GM19025 (cell line): ENCODE measurements at regions not wholly inside any gene's neighbourhood (a gene's known extent, or its start where the extent isn't known, plus 50 kb on each side); places are given as distances from the start of the nearest gene placed in this dataset.

Source experiments
- ATAC-seq: cut with Tn5 transposase; IDR thresholded peaks from one replicate; pipeline ENCODE4 v1.9.1; 2021; ENCODE audit warnings: mild to moderate bottlenecking, low read depth, moderate library complexity; ENCODE audit not compliant: unreplicated experiment

DNA sequence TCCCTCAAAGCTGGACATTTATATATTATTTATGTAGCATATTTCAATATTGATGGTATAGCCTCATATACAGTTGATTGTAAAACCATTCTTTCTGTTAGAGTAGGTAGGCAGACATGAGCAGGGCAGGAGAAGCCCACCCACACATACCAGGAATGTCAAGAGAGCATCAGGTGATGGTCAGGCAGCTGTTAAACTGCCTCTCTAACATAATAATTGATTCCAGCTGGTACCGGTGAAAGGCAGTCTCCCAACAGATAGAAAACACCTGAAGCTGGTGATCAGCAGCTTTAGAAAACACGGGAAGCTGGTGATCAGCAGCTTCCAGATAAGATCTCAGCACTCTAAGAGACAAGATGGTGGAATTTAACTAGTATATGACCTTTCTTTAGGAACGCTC is 132.9 kb downstream of the SLITRK6 start:
- no peak for ATAC-seq

- ATAC-seq = no peak
Measured at GRCh38 chr13:85665286-85665685, 133.9 kb downstream of the SLITRK6 start.

- ATAC-seq = no peak
Measured at GRCh38 chr13:85663856-85664255, 135.4 kb downstream of the SLITRK6 start.

- no peak for ATAC-seq
Measured at GRCh38 chr13:85662186-85662585, 137.0 kb downstream of the SLITRK6 start.

DNA sequence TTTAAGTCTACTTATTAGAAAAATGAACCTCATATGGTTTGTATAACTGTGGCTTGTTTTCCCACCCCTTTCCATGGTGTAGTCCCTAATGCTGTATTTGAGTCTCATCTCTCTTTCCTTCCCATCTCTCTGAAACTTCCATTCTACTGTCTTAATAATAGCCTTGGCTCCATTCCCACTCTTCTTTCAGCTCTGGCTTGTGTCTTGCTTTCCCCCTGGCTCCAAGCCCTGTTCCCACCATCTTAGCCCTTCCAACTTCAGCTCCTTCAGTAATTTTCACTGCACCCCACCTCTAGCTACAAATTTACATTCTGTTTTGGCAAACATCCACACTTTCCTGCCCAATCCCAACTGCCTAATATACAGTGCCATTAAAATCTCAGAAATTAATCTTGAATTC is 137.5 kb downstream of the SLITRK6 start:
- ATAC-seq = no peak

- ATAC-seq = no peak
Measured at GRCh38 chr13:85659493-85659892, 139.7 kb downstream of the SLITRK6 start.

DNA sequence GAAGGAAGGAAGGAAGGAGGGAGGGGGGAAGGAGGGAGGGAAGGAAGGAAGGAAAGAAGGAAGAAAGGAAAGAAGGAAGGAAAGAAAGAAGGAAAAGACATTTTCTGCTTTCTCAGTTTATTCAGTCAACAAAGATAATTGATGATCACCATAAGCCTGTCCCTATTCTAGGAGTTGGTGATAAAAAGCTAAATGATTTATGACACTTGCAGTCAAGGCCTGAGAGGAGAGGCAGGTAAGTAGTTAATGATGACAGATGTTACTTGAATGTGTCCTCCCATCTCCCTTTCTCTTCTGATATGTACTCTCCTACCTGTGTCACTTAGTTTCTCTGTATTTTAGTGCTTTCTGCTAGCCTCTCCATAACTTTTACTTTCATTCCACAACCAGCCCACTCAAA is 141.3 kb downstream of the SLITRK6 start:
- ATAC-seq = no peak

DNA sequence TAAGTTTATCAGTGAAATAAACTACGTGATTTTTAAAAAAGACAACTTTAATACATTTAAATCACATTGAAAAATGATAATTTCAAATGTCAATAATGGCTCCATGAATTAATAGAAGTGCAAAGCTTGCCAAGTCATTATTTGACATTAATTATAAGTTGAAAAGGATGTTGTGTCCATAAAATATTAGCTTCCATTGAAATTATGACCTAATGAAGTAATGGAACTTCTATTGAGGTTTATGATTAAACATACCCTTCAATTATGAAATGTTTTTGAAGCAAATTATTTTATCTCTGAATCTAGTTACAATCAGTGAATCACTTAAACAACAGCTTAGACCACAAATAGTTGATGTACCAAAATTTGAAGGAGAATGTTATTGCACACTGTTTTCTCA is 144.2 kb downstream of the SLITRK6 start:
- ATAC-seq = no peak

- no peak for ATAC-seq
Measured at GRCh38 chr13:85654227-85654626, 145.0 kb downstream of the SLITRK6 start.

GRCh38 chr13:85653681-85654080 is 145.5 kb downstream of the SLITRK6 start:
- no peak for ATAC-seq

GRCh38 chr13:85652491-85652890 is 146.7 kb downstream of the SLITRK6 start:
- no peak for ATAC-seq

GRCh38 chr13:85651440-85651839 is 147.8 kb downstream of the SLITRK6 start:
- ATAC-seq = no peak

DNA sequence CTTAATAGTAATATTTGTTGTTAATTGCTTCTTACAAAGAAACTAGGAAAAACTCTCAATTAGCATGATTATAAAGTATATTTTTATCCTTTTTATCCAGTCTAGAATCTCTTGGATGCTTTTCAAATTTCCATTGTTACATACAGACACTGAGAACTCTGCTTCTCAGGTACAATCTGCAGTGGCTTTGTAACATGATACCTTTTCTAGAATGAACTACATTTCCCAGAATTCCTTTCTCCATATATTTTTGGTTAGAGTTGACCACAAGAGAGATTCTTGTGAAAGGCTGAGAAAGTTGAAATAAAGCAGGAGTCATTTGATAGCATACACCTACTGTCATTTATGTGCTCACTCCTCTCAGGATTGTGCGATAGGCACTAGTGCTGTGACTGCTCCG is 148.6 kb downstream of the SLITRK6 start:
- ATAC-seq = no peak

GRCh38 chr13:85640727-85641126 is 158.5 kb downstream of the SLITRK6 start:
- ATAC-seq = no peak

- no peak for ATAC-seq
Measured at GRCh38 chr13:85638815-85639393, 160.3 kb downstream of the SLITRK6 start.

GRCh38 chr13:85638265-85638664 is 161.0 kb downstream of the SLITRK6 start:
- ATAC-seq = no peak

DNA sequence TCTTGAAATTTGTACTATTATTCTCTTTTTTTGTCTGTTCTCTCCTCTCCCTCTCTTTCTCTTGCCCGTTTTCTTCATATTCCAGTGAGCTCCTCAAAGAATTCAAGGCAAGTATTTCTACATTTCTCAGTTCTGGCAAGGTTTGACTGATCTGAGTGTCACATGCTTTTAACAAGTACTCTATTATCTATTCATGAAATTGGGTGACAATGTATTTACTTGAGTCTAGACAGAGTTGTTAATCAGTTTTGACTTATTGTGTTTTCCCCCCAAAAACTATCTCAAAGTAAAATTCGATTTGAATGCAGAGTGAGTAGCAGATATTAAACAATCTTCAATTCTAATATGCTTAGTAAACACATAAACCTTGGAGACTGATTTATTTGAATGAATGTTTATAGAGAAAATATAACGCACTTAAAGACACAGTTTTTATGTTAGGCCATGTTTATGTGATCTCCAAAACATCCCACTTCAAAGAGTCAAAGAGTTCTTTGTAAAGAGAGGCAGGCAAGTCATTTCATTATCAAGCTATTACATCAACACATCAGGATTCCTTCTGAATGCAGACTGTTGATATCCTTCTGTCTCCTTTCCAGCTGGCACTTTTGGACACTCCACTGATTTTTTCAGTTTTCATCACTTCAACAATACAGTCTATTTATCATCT is 166.6 kb downstream of the SLITRK6 start:
- no peak for ATAC-seq

- no peak for ATAC-seq
Measured at GRCh38 chr13:85631801-85632200, 167.4 kb downstream of the SLITRK6 start.

GRCh38 chr13:85626603-85627002 is 172.6 kb downstream of the SLITRK6 start:
- ATAC-seq = no peak

- no peak for ATAC-seq
Measured at GRCh38 chr13:85619321-85619720, 179.9 kb downstream of the SLITRK6 start.

DNA sequence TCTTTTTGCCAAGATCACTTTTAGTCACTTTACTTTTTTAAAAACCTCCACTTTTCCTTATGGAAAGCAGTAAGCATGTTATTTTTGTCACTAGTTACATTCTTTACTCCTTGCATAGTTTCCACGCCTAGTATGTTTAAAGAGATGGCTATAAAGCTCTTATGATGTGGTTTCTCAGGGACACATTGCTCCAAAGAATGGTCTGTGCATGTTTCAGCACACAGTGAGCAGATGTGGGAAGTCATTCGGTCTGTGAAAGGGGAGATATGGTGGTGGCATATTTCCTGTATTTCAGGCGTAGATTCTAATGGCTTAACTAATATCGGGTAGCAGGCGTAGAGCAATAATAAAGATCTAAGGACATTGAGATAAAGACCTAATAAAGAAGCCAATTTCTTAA is 180.7 kb downstream of the SLITRK6 start:
- ATAC-seq = no peak

DNA sequence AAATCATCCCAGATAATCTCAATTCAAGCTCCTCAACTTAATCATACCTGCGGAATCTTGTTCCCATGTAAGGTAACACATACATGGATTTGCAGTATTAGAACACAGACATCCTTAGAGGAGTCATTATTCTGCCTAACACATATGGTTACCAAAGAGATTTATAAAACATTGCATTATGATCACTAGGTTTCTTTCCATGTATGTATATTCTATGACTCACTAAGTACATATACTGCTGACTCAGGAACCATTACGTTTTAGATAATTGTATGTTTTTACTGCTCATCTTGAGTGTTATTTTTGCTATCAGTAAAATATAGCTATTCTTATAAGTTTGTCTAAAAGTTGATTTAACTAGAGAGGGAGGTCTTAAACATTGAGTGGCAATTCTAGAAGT is 182.9 kb downstream of the SLITRK6 start:
- no peak for ATAC-seq

GRCh38 chr13:85615031-85615430 is 184.2 kb downstream of the SLITRK6 start:
- no peak for ATAC-seq
